Upper lobe of right lung (tissue), 1 donor: ENCODE measurements at regions not wholly inside any gene's neighbourhood (a gene's known extent, or its start where the extent isn't known, plus 50 kb on each side); places are given as distances from the start of the nearest gene placed in this dataset.
"Not testable (repeated sequence)": the region's sequence is repeated elsewhere in the genome, so short reads cannot be mapped to it uniquely, and the experiment has no call there.

Source experiments
- ATAC-seq: fragments of 200-7000 bp; cut with Tn5 transposase; one replicate; pipeline ENCODE4 v1.9.1; 2020; ENCODE audit warnings: mild to moderate bottlenecking, moderate library complexity
- DNase-seq: peaks from one replicate; pipeline ENCODE4 v3.0.0-alpha.2; 2020
- H3K27ac ChIP-seq: fragments of 200-600 bp; one replicate; pipeline ENCODE4 v1.8.0; 2022
- H3K27me3 ChIP-seq: fragments of 200-600 bp; one replicate; pipeline ENCODE4 v1.8.0; 2022; ENCODE audit warnings: mild to moderate bottlenecking
- H3K36me3 ChIP-seq: fragments of 200-600 bp; one replicate; pipeline ENCODE4 v1.8.0; 2022
- H3K4me1 ChIP-seq: fragments of 200-600 bp; one replicate; pipeline ENCODE4 v1.8.0; 2022
- H3K4me3 ChIP-seq: fragments of 200-600 bp; one replicate; pipeline ENCODE4 v1.8.0; 2022; ENCODE audit warnings: mild to moderate bottlenecking
- H3K9me3 ChIP-seq: fragments of 200-600 bp; one replicate; pipeline ENCODE4 v1.8.0; 2022
- CTCF ChIP-seq: fragments of 200-600 bp; IDR thresholded peaks from one replicate; pipeline ENCODE4 v1.8.0; 2022; ENCODE audit warnings: antibody characterized with exemption
- intact Hi-C: fragments of 100-400 bp; cut with DNase I; formaldehyde crosslinking; loops from one replicate; pipeline ENCODE4 v1.11.0; 2022
- donor health status: DM: no; HTN: yes; CAD: no; lungs with severe emphysema.

GRCh38 chrY:7835416-7835815 is 923.9 kb upstream of the AMELY start:
- Histone ChIP-seq H3K9me3 (no peaks in the 10 kb centered on the region), H3K27me3 (no peaks in the 10 kb centered on the region), H3K27ac (no peak overlapping the region), H3K36me3 (no peaks in the 10 kb centered on the region), H3K4me1 (no peaks in the 10 kb centered on the region), H3K4me3 (no peak overlapping the region)
- DNase-seq (no peak), ATAC-seq (no peak)
- intact Hi-C loops = no loop called here
- no peak for TF ChIP-seq CTCF

- H3K36me3 ChIP-seq = no peaks in the 10 kb centered on the region
Measured at GRCh38 chrY:7834284-7834683, 922.7 kb upstream of the AMELY start.

GRCh38 chrY:7830881-7831280 is 919.3 kb upstream of the AMELY start:
- H3K27ac ChIP-seq, H3K4me1 ChIP-seq, H3K4me3 ChIP-seq, DNase-seq, intact Hi-C loops, H3K27me3 ChIP-seq, H3K9me3 ChIP-seq, ATAC-seq, H3K36me3 ChIP-seq: not testable (repeated sequence)

More at GRCh38 chrY:7834284-7834683, 922.7 kb upstream of the AMELY start:
- Histone ChIP-seq H3K4me3 (no peak overlapping the region), H3K27ac (no peak overlapping the region), H3K9me3 (no peaks in the 10 kb centered on the region), H3K27me3 (no peaks in the 10 kb centered on the region), H3K4me1 (no peaks in the 10 kb centered on the region)
- ATAC-seq = no peak
- no peak for TF ChIP-seq CTCF
- no peak for DNase-seq
- intact Hi-C loops = no loop called here

GRCh38 chrY:7826533-7826932 is 915.0 kb upstream of the AMELY start:
- no peak for TF ChIP-seq CTCF
- intact Hi-C loops = no loop called here
- H3K27ac ChIP-seq = no peak overlapping the region

GRCh38 chrY:7825874-7826273 is 914.3 kb upstream of the AMELY start:
- intact Hi-C loops = no loop called here
- Histone ChIP-seq H3K27ac (no peak overlapping the region), H3K4me3 (no peak overlapping the region), H3K27me3 (no peaks in the 10 kb centered on the region), H3K36me3 (no peaks in the 10 kb centered on the region), H3K9me3 (no peaks in the 10 kb centered on the region), H3K4me1 (no peaks in the 10 kb centered on the region)
- no peak for ATAC-seq
- no peak for DNase-seq
- no peak for TF ChIP-seq CTCF

More at GRCh38 chrY:7826533-7826932, 915.0 kb upstream of the AMELY start:
- Histone ChIP-seq H3K4me1 (no peaks in the 10 kb centered on the region), H3K27me3 (no peaks in the 10 kb centered on the region), H3K36me3 (no peaks in the 10 kb centered on the region), H3K9me3 (no peaks in the 10 kb centered on the region), H3K4me3 (no peak overlapping the region)
- DNase-seq (no peak), ATAC-seq (no peak)

GRCh38 chrY:7821295-7822035 is 909.9 kb upstream of the AMELY start:
- intact Hi-C loops = no loop called here
- no peak for DNase-seq
- Histone ChIP-seq H3K36me3 (no peaks in the 10 kb centered on the region), H3K27me3 (no peaks in the 10 kb centered on the region), H3K27ac (no peak overlapping the region), H3K9me3 (no peaks in the 10 kb centered on the region), H3K4me1 (no peaks in the 10 kb centered on the region), H3K4me3 (no peak overlapping the region)
- no peak for ATAC-seq
- no peak for TF ChIP-seq CTCF
